ENCODE measurements at regions not wholly inside any gene's neighbourhood (a gene's known extent, or its start where the extent isn't known, plus 50 kb on each side); places are given as distances from the start of the nearest gene placed in this dataset.

GRCh38 chr4:114277690-114278089, 298.2 kb upstream of the ARSJ start:
- TF ChIP-seq CTCF (IDR thresholded peaks at IDR 0.05; ENCODE audit: poor library complexity, severe bottlenecking) (no peak), EP300 (conservative IDR thresholded peaks at IDR 0.05; ENCODE audit: poor library complexity, severe bottlenecking) (no peak)
